ENCODE measurements at regions not wholly inside any gene's neighbourhood (a gene's known extent, or its start where the extent isn't known, plus 50 kb on each side); places are given as distances from the start of the nearest gene placed in this dataset.

DNA sequence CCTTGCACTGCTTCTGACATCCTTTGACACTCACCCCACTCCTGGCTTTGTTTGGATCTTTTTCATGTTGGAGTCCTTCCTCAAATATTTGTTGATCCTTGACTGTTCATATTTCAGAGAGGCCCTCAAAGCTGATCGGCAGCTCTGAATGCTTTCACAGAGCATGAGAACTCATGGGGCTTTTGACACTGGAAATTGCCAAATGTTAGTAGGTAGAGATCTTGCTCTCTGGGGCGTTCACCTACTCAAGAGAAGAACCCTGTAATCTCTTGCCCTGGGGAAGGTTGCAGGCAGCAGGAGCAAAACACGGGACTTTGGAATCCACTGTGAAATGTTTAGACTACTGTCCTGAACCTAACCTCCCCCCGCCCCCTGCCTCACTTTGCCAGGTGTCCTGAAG is 67.4 kb upstream of the STUM start (continued):
- TF ChIP-seq RNF2 (conservative IDR thresholded peaks at IDR 0.05; ENCODE audit: low read depth) (no peak), PHF20 (CRISPR knock-in tag; IDR thresholded peaks at IDR 0.05) (no peak), HHEX (CRISPR knock-in tag; IDR thresholded peaks at IDR 0.05) (peak; percentile 85), AGO1 (IDR thresholded peaks at IDR 0.05; ENCODE audit: low read depth, low read length, poor library complexity, severe bottlenecking) (no peak), ZNF549 (CRISPR knock-in tag; IDR thresholded peaks at IDR 0.05) (no peak)
- TF ChIP-seq, protein P1, sequence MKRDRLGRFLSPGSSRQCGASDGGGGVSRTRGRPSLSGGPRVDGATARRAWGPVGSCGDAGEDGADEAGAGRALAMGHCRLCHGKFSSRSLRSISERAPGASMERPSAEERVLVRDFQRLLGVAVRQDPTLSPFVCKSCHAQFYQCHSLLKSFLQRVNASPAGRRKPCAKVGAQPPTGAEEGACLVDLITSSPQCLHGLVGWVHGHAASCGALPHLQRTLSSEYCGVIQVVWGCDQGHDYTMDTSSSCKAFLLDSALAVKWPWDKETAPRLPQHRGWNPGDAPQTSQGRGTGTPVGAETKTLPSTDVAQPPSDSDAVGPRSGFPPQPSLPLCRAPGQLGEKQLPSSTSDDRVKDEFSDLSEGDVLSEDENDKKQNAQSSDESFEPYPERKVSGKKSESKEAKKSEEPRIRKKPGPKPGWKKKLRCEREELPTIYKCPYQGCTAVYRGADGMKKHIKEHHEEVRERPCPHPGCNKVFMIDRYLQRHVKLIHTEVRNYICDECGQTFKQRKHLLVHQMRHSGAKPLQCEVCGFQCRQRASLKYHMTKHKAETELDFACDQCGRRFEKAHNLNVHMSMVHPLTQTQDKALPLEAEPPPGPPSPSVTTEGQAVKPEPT (CRISPR knock-in tag; IDR thresholded peaks at IDR 0.05; ENCODE audit: low read depth), result no peak
- TF ChIP-seq, protein P2, sequence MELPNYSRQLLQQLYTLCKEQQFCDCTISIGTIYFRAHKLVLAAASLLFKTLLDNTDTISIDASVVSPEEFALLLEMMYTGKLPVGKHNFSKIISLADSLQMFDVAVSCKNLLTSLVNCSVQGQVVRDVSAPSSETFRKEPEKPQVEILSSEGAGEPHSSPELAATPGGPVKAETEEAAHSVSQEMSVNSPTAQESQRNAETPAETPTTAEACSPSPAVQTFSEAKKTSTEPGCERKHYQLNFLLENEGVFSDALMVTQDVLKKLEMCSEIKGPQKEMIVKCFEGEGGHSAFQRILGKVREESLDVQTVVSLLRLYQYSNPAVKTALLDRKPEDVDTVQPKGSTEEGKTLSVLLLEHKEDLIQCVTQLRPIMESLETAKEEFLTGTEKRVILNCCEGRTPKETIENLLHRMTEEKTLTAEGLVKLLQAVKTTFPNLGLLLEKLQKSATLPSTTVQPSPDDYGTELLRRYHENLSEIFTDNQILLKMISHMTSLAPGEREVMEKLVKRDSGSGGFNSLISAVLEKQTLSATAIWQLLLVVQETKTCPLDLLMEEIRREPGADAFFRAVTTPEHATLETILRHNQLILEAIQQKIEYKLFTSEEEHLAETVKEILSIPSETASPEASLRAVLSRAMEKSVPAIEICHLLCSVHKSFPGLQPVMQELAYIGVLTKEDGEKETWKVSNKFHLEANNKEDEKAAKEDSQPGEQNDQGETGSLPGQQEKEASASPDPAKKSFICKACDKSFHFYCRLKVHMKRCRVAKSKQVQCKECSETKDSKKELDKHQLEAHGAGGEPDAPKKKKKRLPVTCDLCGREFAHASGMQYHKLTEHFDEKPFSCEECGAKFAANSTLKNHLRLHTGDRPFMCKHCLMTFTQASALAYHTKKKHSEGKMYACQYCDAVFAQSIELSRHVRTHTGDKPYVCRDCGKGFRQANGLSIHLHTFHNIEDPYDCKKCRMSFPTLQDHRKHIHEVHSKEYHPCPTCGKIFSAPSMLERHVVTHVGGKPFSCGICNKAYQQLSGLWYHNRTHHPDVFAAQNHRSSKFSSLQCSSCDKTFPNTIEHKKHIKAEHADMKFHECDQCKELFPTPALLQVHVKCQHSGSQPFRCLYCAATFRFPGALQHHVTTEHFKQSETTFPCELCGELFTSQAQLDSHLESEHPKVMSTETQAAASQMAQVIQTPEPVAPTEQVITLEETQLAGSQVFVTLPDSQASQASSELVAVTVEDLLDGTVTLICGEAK (IDR thresholded peaks at IDR 0.05), result no peak
- TF ChIP-seq, protein P2 (CRISPR knock-in tag; IDR thresholded peaks at IDR 0.05), result no peak
- TF ChIP-seq, protein P3, sequence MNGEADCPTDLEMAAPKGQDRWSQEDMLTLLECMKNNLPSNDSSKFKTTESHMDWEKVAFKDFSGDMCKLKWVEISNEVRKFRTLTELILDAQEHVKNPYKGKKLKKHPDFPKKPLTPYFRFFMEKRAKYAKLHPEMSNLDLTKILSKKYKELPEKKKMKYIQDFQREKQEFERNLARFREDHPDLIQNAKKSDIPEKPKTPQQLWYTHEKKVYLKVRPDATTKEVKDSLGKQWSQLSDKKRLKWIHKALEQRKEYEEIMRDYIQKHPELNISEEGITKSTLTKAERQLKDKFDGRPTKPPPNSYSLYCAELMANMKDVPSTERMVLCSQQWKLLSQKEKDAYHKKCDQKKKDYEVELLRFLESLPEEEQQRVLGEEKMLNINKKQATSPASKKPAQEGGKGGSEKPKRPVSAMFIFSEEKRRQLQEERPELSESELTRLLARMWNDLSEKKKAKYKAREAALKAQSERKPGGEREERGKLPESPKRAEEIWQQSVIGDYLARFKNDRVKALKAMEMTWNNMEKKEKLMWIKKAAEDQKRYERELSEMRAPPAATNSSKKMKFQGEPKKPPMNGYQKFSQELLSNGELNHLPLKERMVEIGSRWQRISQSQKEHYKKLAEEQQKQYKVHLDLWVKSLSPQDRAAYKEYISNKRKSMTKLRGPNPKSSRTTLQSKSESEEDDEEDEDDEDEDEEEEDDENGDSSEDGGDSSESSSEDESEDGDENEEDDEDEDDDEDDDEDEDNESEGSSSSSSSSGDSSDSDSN (CRISPR knock-in tag; IDR thresholded peaks at IDR 0.05), result no peak
- TF ChIP-seq, protein P4, sequence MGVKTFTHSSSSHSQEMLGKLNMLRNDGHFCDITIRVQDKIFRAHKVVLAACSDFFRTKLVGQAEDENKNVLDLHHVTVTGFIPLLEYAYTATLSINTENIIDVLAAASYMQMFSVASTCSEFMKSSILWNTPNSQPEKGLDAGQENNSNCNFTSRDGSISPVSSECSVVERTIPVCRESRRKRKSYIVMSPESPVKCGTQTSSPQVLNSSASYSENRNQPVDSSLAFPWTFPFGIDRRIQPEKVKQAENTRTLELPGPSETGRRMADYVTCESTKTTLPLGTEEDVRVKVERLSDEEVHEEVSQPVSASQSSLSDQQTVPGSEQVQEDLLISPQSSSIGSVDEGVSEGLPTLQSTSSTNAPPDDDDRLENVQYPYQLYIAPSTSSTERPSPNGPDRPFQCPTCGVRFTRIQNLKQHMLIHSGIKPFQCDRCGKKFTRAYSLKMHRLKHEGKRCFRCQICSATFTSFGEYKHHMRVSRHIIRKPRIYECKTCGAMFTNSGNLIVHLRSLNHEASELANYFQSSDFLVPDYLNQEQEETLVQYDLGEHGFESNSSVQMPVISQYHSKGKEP (CRISPR knock-in tag; IDR thresholded peaks at IDR 0.05), result no peak
- TF ChIP-seq, protein P5, sequence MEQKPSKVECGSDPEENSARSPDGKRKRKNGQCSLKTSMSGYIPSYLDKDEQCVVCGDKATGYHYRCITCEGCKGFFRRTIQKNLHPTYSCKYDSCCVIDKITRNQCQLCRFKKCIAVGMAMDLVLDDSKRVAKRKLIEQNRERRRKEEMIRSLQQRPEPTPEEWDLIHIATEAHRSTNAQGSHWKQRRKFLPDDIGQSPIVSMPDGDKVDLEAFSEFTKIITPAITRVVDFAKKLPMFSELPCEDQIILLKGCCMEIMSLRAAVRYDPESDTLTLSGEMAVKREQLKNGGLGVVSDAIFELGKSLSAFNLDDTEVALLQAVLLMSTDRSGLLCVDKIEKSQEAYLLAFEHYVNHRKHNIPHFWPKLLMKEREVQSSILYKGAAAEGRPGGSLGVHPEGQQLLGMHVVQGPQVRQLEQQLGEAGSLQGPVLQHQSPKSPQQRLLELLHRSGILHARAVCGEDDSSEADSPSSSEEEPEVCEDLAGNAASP (CRISPR knock-in tag; IDR thresholded peaks at IDR 0.05; ENCODE audit: borderline replicate concordance), result no peak
- TF ChIP-seq, protein P6, sequence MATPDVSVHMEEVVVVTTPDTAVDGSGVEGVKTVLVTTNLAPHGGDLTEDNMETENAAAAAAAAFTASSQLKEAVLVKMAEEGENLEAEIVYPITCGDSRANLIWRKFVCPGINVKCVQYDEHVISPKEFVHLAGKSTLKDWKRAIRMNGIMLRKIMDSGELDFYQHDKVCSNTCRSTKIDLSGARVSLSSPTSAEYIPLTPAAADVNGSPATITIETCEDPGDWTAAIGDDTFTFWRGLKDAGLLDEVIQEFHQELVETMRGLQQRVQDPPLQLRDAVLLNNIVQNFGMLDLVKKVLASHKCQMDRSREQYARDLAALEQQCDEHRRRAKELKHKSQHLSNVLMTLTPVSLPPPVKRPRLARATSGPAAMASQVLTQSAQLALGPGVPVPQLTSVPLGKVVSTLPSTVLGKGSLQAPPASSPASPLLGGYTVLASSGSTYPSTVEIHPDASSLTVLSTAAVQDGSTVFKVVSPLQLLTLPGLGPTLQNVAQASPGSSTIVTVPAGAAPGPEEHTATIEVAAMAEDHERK (CRISPR knock-in tag; IDR thresholded peaks at IDR 0.05; ENCODE audit: low read depth), result no peak
